C4-2B (cell line): ENCODE measurements at regions not wholly inside any gene's neighbourhood (a gene's known extent, or its start where the extent isn't known, plus 50 kb on each side); places are given as distances from the start of the nearest gene placed in this dataset.

Source experiments
- H3K27ac ChIP-seq: fragments of 450-650 bp; 2 replicates; pipeline ENCODE4 v1.5.1; 2017
- CTCF ChIP-seq: fragments of 450-650 bp; conservative IDR thresholded peaks from 2 replicates; pipeline ENCODE4 v1.5.1; 2017; ENCODE audit warnings: mild to moderate bottlenecking
- ZFX ChIP-seq: fragments of 450-650 bp; IDR thresholded peaks from 2 replicates; pipeline ENCODE4 v1.6.1; 2017

- TF ChIP-seq ZFX: no peak
- TF ChIP-seq CTCF: no peak
- H3K27ac ChIP-seq: no peak overlapping the region
Observed at GRCh38 chr2:238967978-238968360, 120.1 kb downstream of the TWIST2 start.

GRCh38 chr2:238968616-238969384 lies 120.9 kb downstream of the TWIST2 start:
- TF ChIP-seq ZFX (no peak), CTCF (no peak)
- no peak overlapping the region for H3K27ac ChIP-seq

GRCh38 chr2:238969857-238970256 lies 122.0 kb downstream of the TWIST2 start:
- no peak overlapping the region for H3K27ac ChIP-seq
- TF ChIP-seq ZFX: no peak
- no peak for TF ChIP-seq CTCF

GRCh38 chr2:238970553-238971081 lies 122.7 kb downstream of the TWIST2 start:
- TF ChIP-seq ZFX: no peak
- TF ChIP-seq CTCF: peak; percentile 96
- H3K27ac ChIP-seq: no peak overlapping the region

GRCh38 chr2:238971318-238972145 lies 123.6 kb downstream of the TWIST2 start:
- no peak overlapping the region for H3K27ac ChIP-seq
- no peak for TF ChIP-seq CTCF
- no peak for TF ChIP-seq ZFX

- TF ChIP-seq CTCF (no peak), ZFX (no peak)
- no peak overlapping the region for H3K27ac ChIP-seq
Observed at GRCh38 chr2:238972146-238972445, 124.2 kb downstream of the TWIST2 start.

- no peak overlapping the region for H3K27ac ChIP-seq
- no peak for TF ChIP-seq CTCF
- TF ChIP-seq ZFX: no peak
Observed at GRCh38 chr2:238973038-238973739, 125.3 kb downstream of the TWIST2 start.
